Fibroblast of lung (primary cell): ENCODE measurements at regions not wholly inside any gene's neighbourhood (a gene's known extent, or its start where the extent isn't known, plus 50 kb on each side); places are given as distances from the start of the nearest gene placed in this dataset.

Source experiments
- DNase-seq, 2 donors: peaks; one replicate each; pipeline versions ENCODE4 v3.0.0 to v3.0.0-alpha.2; 2010; ENCODE audit warnings: low read depth in 2 of 2
- H2AFZ ChIP-seq: 2 replicates; pipeline ENCODE4 v1.5.1; 2012; ENCODE audit warnings: low read length, control low read depth, inconsistent platforms
- H3K27ac ChIP-seq: 2 replicates; pipeline ENCODE4 v1.5.1; 2011; ENCODE audit warnings: low read length, control low read depth; ENCODE audit not compliant: insufficient read depth
- H3K27me3 ChIP-seq: 2 replicates; pipeline ENCODE4 v1.5.1; 2011; ENCODE audit warnings: mild to moderate bottlenecking, low read length; ENCODE audit not compliant: control insufficient read depth, insufficient read depth
- H3K36me3 ChIP-seq: 2 replicates; pipeline ENCODE4 v1.5.1; 2011; ENCODE audit warnings: low read length; ENCODE audit not compliant: control insufficient read depth, insufficient read depth
- H3K4me1 ChIP-seq: 2 replicates; pipeline ENCODE4 v1.5.1; 2011; ENCODE audit warnings: low read length; ENCODE audit not compliant: control insufficient read depth, insufficient read depth; ENCODE audit errors: extremely low read depth
- H3K4me2 ChIP-seq: 2 replicates; pipeline ENCODE4 v1.5.1; 2011; ENCODE audit warnings: low read length, control low read depth; ENCODE audit not compliant: insufficient read depth; ENCODE audit errors: extremely low read depth
- H3K4me3 ChIP-seq, 4 experiments: fragments of 200-600 bp in 1 of 4; sonication (generic) in 1 of 4; replicated peaks in 1 of 4; 2 replicates each; pipeline ENCODE4 v1.5.1; 2011 to 2016; ENCODE audit warnings: low read length in 4 of 4, low read depth in 3 of 4, mild to moderate bottlenecking in 3 of 4, control low read depth in 2 of 4, inconsistent platforms in 1 of 4, mixed read lengths in 1 of 4; ENCODE audit not compliant: insufficient read depth in 1 of 4; ENCODE audit errors: control extremely low read depth in 1 of 4
- H3K79me2 ChIP-seq: 2 replicates; pipeline ENCODE4 v1.5.1; 2012; ENCODE audit warnings: mild to moderate bottlenecking, low read length, inconsistent platforms; ENCODE audit not compliant: control insufficient read depth, insufficient read depth
- H3K9ac ChIP-seq: 2 replicates; pipeline ENCODE4 v1.5.1; 2011; ENCODE audit warnings: mild to moderate bottlenecking, low read length, control low read depth; ENCODE audit not compliant: insufficient read depth
- H3K9me3 ChIP-seq: 2 replicates; pipeline ENCODE4 v1.5.1; 2012; ENCODE audit warnings: low read depth, low read length; ENCODE audit not compliant: control insufficient read depth, insufficient read depth
- H4K20me1 ChIP-seq: 2 replicates; pipeline ENCODE4 v1.5.1; 2011; ENCODE audit warnings: low read length; ENCODE audit not compliant: control insufficient read depth, insufficient read depth; ENCODE audit errors: extremely low read depth
- EZH2 ChIP-seq: IDR thresholded peaks from 2 replicates; pipeline ENCODE4 v1.5.1; 2012; ENCODE audit warnings: low read length, control low read depth, mild to moderate bottlenecking; ENCODE audit errors: missing control alignments
- TF ChIP-seq, protein P1 (sequence below), 2 donors: IDR thresholded peaks in 1 of 2; conservative IDR thresholded peaks in 1 of 2; 1 replicate in 1 of 2; 2 replicates in 1 of 2; pipeline ENCODE4 v1.5.1; 2011 to 2012; ENCODE audit warnings: low read length in 2 of 2, control low read depth in 1 of 2, inconsistent platforms in 1 of 2, low read depth in 1 of 2, mild to moderate bottlenecking in 1 of 2

GRCh38 chr10:63069318-63069717 is 63.8 kb upstream of the NRBF2 start:
- no peak overlapping the region for H3K27ac ChIP-seq
- TF ChIP-seq, protein P1, sequence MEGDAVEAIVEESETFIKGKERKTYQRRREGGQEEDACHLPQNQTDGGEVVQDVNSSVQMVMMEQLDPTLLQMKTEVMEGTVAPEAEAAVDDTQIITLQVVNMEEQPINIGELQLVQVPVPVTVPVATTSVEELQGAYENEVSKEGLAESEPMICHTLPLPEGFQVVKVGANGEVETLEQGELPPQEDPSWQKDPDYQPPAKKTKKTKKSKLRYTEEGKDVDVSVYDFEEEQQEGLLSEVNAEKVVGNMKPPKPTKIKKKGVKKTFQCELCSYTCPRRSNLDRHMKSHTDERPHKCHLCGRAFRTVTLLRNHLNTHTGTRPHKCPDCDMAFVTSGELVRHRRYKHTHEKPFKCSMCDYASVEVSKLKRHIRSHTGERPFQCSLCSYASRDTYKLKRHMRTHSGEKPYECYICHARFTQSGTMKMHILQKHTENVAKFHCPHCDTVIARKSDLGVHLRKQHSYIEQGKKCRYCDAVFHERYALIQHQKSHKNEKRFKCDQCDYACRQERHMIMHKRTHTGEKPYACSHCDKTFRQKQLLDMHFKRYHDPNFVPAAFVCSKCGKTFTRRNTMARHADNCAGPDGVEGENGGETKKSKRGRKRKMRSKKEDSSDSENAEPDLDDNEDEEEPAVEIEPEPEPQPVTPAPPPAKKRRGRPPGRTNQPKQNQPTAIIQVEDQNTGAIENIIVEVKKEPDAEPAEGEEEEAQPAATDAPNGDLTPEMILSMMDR (conservative IDR thresholded peaks at IDR 0.05 in 1 of 2, IDR thresholded peaks at IDR 0.05 in 1 of 2; ENCODE audit: low read depth in 1 of 2, low read length in 2 of 2): no peak
- TF ChIP-seq EZH2: no peak
- no peaks in the 10 kb centered on the region for H3K79me2 ChIP-seq
- DNase-seq: no peak
- no peak overlapping the region for H3K4me3 ChIP-seq
- H2AFZ ChIP-seq: no peak overlapping the region
- no peaks in the 10 kb centered on the region for H3K27me3 ChIP-seq
- no peak overlapping the region for H3K9ac ChIP-seq
- no peaks in the 10 kb centered on the region for H4K20me1 ChIP-seq
- H3K9me3 ChIP-seq: no peaks in the 10 kb centered on the region
- no peaks in the 10 kb centered on the region for H3K4me1 ChIP-seq
- no peaks in the 10 kb centered on the region for H3K36me3 ChIP-seq
- no peak overlapping the region for H3K4me2 ChIP-seq

GRCh38 chr10:63068246-63068645 is 64.9 kb upstream of the NRBF2 start:
- Histone ChIP-seq H3K4me3 (no peak overlapping the region), H4K20me1 (no peaks in the 10 kb centered on the region), H3K27ac (no peak overlapping the region), H3K9me3 (no peaks in the 10 kb centered on the region), H3K4me1 (no peaks in the 10 kb centered on the region), H3K27me3 (no peaks in the 10 kb centered on the region), H3K4me2 (no peak overlapping the region), H3K36me3 (no peaks in the 10 kb centered on the region), H3K9ac (no peak overlapping the region), H3K79me2 (no peaks in the 10 kb centered on the region), H2AFZ (no peak overlapping the region)
- TF ChIP-seq, protein P1 (conservative IDR thresholded peaks at IDR 0.05 in 1 of 2, IDR thresholded peaks at IDR 0.05 in 1 of 2; ENCODE audit: low read depth in 1 of 2, low read length in 2 of 2): no peak
- no peak for TF ChIP-seq EZH2
- DNase-seq: peak; percentile 11 to 52

GRCh38 chr10:63066606-63067005 is 66.5 kb upstream of the NRBF2 start:
- no peaks in the 10 kb centered on the region for H3K36me3 ChIP-seq
- no peaks in the 10 kb centered on the region for H4K20me1 ChIP-seq
- H3K79me2 ChIP-seq: no peaks in the 10 kb centered on the region
- H3K4me2 ChIP-seq: no peak overlapping the region
- no peaks in the 10 kb centered on the region for H3K9me3 ChIP-seq
- no peak for DNase-seq
- H3K4me1 ChIP-seq: no peaks in the 10 kb centered on the region
- no peak for TF ChIP-seq EZH2
- TF ChIP-seq, protein P1 (conservative IDR thresholded peaks at IDR 0.05 in 1 of 2, IDR thresholded peaks at IDR 0.05 in 1 of 2; ENCODE audit: low read depth in 1 of 2, low read length in 2 of 2): no peak
- H3K27ac ChIP-seq: no peak overlapping the region
- H3K9ac ChIP-seq: no peak overlapping the region
- no peak overlapping the region for H3K4me3 ChIP-seq
- no peaks in the 10 kb centered on the region for H3K27me3 ChIP-seq
- H2AFZ ChIP-seq: no peak overlapping the region
